HEK293T (cell line): ENCODE measurements at regions not wholly inside any gene's neighbourhood (a gene's known extent, or its start where the extent isn't known, plus 50 kb on each side); places are given as distances from the start of the nearest gene placed in this dataset.

Experiments
- ELF4 ChIP-seq: fragments of 450-650 bp; IDR thresholded peaks from 2 replicates; pipeline ENCODE4 v1.6.1; 2017; ENCODE audit warnings: antibody characterized with exemption
- LEF1 ChIP-seq: fragments of 450-650 bp; IDR thresholded peaks from 2 replicates; pipeline ENCODE4 v1.6.1; 2017; ENCODE audit warnings: mild to moderate bottlenecking, borderline replicate concordance
- SUZ12 ChIP-seq: fragments of 450-650 bp; IDR thresholded peaks from 2 replicates; pipeline ENCODE4 v1.6.1; 2016; ENCODE audit warnings: mild to moderate bottlenecking
- TF ChIP-seq, protein P1 (sequence below): fragments of 450-650 bp; IDR thresholded peaks from 2 replicates; pipeline ENCODE4 v1.6.1; 2016

DNA sequence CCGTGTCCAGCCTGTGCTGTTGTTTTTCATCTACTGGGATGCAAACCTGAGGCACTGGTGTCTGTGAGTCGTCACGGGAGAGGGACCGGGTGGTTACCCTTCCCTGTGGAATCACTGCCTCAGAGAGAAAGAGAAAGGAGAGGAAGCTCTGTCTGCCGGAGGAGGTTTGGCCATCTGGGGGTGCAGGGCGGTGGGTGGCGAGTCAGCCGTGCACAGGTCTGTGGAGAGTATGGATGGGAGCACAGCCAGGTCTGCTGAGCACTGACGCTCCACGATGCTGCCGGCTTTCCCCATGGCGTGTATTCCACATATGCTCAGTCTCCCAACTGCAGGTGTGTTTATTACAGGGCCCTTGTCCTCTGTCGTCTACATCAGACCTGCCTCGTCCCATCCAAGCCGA is 395.2 kb upstream of the IRX4 start:
- TF ChIP-seq ELF4 (no peak), LEF1 (no peak), SUZ12 (no peak)
- TF ChIP-seq, protein P1, sequence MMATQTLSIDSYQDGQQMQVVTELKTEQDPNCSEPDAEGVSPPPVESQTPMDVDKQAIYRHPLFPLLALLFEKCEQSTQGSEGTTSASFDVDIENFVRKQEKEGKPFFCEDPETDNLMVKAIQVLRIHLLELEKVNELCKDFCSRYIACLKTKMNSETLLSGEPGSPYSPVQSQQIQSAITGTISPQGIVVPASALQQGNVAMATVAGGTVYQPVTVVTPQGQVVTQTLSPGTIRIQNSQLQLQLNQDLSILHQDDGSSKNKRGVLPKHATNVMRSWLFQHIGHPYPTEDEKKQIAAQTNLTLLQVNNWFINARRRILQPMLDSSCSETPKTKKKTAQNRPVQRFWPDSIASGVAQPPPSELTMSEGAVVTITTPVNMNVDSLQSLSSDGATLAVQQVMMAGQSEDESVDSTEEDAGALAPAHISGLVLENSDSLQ, result no peak
